HG02840 (cell line): ENCODE measurements at regions not wholly inside any gene's neighbourhood (a gene's known extent, or its start where the extent isn't known, plus 50 kb on each side); places are given as distances from the start of the nearest gene placed in this dataset.

Source experiments
- ATAC-seq: cut with Tn5 transposase; IDR thresholded peaks from one replicate; pipeline ENCODE4 v1.9.1; 2021; ENCODE audit warnings: mild to moderate bottlenecking, moderate library complexity, moderate number of reproducible peaks; ENCODE audit not compliant: unreplicated experiment, low FRiP score

DNA sequence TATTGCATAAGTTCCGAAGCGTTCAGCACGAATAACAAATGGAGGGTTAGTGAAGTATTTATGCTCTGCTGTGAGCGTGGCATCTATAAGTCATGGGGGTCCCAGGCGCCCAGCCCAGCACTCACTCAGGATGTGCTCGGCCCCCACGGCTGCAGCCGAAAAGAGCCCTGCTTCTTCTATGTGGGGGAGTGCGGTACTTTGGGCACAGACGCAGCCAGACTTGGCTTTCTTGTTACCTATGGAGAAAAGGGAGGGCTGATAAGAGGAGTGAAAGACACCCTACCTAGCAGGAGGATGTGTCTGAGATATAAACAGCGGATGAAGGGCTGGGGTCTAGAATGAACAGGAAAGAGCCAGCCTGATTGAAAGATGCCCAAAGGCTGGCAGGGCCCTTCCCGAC lies 51.4 kb downstream of the MRPL36 start:
- no peak for ATAC-seq

DNA sequence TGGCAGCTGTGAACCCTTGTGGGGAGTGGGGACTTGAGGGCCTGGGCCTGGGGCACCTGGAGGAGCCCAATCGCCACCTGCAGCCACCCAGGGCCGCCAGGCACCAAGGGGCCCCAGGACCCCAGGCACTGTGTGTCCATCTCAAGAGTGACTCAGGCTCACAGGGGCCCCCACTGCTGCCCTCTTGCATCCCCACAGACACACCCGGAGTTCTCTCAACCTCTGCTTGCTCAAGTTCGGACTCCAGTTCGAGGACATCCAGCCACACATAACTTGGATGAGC lies 51.9 kb downstream of the MRPL36 start:
- no peak for ATAC-seq

DNA sequence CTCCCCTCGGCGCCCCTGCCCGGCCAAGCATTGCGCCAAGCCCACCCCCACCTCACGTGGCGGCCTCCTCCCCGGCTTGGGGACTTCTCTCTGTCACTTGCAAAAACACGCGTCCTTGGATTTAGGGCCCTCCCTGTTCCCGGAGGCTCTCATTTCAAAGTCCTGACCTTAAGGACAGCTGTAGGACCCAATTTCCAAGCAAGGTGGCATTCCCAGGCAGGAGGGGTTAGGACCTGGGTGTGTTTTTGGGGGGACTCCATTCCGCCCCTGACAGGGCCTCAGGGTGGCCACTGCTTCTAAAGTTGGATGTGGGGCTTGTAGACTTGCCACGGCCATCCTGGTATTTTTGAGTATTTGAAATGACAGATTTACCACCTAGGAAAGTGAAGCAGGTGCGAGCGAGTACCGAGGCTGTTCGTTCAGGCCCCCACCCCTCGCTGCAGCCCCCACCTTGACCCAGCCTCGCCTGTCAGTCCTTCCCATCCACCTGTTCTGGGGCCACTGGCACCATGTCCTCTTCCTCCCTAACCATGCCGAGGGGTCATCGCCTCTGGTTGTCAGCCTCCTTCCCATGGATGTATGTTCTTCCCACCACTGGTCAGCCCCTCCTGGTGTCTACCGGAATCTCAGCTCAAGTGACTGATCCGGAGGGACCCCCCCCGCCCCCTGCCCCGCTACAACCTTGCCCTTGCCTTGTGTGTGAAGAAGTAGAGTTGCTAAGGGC lies 52.4 kb downstream of the MRPL36 start:
- no peak for ATAC-seq

DNA sequence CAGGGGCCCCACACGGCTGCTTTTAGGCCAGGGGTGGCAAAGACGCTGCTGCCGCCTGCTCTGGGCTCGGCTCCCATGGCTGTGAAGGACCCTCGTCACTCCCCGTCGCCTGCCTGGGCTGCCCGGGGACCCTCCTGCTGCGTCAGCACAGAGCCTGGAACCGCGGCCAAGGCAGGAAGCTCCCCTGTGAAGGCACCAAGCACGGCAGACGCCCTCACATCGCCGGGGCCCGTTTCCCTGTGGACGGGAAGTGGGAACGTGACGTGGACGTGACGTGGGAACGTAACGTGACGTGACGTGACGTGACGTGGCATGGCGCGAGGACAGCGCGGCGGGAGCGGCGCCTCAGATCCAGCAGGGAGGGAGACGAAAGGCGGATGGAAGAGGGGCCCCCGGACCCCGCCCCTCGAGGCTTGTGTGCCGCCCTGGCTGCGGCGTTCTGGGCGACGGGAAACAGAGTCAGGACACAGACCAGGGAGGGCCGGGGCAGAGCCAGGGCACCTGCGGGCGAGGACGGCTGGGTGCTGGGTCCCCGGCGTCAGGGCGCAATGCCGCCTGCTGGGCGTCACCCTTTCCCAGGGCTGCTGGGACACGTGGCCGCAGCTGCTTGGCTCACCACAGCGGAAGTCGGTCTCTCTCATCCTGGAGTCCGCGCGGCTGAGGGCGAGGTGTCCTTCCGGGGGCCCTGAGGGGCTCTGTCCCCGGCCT lies 53.1 kb downstream of the MRPL36 start:
- ATAC-seq = no peak

DNA sequence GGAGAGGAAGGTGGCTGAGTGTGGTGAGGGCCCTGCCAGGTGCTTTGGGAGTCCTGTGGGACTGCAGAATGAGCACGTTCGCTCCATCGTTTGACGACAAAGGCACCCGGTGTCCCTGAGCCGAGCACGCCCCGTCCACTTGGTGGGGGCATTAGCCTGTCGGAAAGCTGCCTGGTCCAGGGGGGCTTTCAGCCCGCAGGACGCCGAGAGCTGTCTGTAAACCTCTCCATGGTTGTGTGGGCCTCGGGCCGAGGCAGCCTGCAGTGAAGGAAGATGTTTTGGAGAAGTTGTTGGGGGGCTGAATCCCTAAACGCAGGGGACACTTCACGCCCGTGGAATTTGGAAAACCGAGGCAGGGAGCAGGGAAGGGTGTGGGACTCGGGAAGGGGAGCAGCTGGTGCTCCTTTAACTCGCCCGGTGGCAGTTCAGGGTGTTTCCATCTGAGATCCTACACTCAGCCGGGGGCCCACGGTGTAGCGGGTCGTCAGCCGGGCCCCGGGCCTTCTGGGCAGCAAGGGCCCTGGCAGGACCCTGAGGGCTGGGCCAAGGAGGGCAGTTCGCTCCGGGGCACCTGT lies 53.8 kb downstream of the MRPL36 start:
- no peak for ATAC-seq

DNA sequence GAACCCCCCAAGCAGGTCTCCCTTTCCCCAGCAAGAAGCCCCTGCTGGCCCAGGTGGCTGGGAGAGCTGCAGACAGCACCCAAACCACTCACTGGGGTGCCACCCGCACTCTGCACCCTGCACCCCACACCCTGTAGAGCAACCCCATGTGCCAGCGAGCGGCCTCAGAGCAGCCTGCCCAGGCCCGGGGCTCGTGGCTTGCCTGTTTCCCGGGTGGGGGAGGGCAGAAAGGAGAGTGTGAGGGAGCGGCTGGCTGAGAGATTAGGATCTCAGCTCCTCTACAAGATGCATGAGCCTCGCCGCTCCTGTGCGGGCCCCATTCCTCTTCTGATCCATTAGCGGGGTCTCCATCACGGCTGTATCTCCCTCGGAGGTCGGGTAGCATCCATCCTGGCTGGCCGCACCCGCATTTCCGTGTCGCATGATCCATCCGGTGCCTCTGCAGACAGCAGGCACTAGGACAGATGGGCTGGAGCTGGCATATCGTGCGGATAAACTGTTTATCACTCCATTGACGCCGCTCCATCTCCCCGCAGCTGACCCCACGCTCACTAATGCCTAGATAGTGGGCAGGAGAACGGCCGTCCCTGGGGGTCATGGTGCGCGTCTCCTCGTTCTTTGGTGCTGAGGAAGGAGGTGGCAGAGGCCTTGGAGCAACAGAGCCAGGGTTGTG lies 54.4 kb downstream of the MRPL36 start:
- ATAC-seq = no peak

DNA sequence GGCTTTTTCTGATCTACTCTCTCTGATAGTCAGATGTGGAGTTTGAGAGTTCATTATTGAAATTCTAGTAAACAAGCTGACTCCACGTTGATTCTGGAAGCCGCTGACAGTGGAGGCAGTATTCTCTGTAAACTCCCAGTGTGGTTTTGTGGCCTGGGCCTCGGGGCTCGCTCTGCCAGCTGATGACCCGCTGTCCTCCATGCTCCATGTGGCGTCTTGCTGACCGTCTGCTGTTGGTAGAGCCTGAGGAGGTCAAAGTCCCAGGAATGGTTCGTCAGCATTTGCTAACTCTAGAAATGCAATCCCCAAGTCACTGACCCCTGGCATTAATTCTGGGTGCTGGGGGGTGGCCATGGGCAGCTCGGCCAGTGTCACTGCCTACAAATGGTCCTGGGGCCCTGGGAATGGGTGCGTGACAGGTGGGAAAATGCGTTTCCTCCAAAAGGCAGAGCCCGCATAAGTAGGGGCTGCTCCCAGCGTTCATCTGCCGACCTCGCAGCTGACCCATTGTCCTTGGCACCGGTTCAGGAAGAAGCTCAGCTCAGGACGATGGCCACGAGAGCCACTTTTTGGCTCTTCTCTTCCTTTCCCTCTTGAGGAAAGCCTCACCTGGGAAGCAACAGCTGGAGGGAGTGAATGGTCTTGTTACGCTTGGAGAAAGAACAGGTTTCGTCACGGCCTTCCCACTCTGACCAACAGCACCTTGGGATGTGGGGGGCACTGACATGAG lies 55.1 kb downstream of the MRPL36 start:
- no peak for ATAC-seq

DNA sequence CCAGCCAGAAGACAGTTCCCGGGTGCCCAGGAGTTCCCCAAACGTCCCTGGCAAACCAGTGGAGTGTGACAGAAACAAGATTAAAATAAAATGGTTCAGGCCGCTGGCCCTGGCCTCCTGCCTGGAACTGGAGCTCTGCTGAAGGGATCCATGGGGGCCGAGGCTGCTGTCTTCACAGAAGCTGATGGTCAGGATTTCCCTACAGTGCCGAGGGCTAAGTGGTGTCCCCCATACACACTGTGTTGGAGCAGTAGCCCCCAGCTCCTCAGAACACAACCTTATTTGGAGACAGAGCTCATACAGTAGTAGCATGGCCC lies 55.9 kb downstream of the MRPL36 start:
- no peak for ATAC-seq

DNA sequence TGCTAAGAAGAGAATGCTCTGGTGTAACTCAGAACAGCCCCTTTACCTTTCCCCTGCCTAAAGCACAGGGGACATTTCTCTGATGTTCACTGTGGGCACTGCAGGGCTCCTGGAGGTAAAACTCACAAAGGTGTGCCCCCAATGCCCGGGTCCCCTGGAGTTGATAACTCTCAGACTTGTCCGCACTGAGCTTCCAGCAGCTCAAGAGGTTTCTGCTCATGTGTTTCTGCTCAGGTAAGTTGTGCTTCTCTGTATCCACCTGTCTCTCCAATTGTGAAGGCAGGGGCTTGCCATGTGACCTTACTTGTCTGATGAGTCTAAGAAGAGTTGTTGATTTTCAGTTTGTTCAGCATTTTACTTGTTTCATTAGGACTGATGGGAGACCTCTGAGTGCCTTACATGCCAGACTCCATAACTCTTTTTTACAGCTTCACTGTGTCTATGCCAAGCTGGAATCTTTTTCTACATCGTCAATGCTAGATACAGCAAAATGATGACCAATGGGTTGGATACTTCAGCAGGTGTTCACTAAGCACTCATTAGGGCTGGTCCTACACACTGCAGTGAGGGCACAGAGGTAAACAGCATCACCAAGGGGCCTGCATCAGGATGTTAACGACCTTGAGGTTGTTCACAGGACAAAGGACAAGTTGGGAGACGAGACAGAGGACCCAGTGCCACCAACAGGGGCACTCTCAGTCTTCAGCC lies 56.4 kb downstream of the MRPL36 start:
- no peak for ATAC-seq

DNA sequence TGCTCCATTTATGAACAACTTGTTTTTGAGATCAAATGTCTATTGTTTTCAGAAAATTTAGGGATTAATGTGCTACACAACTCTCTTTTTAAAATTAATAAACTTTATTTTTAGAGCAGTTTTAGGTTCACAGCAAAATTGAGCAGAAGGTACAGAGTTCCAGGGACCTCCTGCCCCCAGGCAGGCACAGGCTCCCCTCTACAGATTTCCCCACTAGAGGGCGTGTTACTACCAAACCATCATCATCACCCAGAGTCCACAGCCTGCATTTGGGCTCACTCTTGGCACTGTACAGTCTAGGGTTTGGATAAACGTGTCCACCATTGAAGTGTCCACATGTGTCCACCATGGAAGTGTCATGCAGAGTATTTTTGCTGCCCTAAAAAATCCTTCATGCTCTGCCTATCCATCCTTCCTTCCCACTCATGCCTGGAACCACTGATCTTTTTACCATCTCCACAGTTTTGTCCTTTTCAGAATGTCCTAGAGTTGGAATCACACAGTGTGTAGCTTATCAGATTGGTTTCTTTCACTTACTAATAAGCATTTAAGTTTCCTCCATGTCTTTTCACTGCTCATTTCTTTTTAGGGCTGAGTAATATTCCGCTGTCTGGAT lies 61.7 kb downstream of the MRPL36 start:
- ATAC-seq = no peak

DNA sequence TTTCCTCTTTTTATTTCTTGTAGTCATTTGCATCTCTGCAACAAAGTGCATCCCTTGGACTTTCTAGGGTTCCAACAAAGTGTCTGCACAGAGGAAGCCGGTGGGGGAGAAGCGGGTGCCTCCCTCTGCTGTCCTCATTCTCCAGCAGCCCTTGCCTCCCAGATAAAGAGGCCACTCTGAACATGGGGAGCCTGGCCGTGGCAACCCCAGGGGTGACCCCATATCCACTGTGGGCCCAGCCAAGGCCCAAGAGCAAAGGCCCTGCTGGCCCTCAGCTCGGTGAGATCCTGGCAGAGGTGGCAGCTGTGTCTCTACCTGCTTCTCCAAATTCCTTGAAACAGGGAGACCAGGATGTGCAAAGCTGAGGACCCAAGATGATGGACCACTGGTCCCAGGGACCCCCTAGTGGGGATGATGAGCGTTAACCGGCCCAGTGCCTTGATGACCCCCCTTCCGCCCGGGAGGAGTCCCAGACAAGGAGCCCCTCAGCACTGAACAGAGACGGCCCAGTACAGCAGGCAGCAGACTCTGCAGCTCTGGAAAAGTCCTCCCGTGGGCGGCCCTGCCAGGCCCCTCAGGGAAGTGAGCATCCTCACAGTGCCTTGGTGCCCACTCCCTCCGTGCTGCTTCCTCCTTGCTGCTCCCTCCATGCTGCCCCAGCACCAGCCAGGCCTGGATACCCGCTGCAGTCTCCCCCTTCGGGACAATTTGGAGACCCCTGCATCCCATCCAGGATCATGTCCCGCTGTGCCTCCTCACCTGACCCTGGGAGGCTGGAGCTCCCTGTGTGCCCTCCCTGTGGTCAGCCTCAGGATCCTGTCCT lies 62.5 kb downstream of the MRPL36 start:
- ATAC-seq = no peak

DNA sequence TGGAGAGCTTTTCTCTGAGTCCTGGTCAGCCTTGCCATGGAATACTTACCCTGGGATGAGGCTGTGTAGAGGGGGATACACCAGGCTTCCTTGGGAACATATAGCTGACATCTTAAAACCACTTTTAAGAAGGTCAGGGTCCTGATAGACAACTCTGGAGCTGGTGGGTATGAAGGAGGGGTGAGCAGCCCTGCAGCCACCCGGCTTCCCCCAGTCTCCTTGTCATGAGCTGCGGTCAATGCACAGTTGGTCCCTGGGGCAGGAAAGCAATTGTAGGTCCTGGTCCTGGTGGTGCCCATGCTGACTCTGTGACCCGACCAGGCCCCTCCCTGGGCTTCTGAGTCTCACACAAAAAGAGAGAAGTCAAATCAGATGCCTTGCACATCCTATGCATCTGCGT lies 63.6 kb downstream of the MRPL36 start:
- no peak for ATAC-seq

DNA sequence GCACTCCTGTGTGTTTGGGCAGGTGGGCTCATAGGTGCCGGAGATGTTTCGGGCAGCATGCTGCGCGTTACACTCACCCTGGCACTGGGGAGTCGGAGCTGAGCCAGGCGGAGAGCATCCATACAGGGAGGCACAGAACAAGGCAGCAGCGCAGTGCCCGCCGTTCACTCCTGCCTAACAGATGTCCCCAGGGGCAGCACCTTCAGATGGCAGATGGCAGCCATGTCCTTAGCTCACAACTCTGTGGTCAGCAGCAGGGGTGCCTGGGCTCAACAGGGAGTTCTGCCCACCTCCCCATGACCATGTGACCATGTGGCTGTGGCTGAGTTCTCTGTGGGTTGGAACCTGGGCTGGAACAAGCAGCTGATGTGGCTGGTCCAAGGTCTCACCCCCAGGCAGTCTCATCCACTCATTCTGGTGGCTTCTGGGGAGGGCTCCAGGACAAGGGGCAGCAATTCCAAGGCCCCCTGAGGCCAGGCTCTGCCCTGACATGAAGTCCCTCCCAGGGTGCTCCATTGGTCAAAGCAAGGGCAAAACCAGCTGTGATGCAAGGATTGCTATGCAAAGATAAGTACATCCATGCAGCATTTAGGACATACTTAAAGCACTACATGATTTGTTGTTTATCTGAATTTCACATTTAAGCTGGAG lies 64.2 kb downstream of the MRPL36 start:
- no peak for ATAC-seq

DNA sequence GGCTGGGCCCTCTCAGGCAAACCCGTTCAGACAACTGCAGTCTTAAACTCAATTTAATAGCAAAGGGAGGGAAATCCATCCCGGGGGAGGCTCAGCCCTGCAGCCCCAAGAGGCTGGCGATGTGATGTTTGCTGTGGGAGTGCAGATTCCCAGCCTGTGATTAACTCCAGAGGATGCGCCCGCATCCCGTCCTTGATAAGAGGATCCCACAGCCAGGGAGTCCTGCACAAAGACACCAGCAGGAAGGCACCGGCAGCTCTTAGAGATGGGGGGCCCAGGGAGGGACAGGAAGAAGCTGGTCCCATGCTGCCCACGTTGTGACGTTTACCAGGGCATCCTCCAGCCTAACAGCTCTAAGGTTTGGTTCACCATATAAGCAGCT lies 64.7 kb downstream of the MRPL36 start:
- ATAC-seq = no peak

DNA sequence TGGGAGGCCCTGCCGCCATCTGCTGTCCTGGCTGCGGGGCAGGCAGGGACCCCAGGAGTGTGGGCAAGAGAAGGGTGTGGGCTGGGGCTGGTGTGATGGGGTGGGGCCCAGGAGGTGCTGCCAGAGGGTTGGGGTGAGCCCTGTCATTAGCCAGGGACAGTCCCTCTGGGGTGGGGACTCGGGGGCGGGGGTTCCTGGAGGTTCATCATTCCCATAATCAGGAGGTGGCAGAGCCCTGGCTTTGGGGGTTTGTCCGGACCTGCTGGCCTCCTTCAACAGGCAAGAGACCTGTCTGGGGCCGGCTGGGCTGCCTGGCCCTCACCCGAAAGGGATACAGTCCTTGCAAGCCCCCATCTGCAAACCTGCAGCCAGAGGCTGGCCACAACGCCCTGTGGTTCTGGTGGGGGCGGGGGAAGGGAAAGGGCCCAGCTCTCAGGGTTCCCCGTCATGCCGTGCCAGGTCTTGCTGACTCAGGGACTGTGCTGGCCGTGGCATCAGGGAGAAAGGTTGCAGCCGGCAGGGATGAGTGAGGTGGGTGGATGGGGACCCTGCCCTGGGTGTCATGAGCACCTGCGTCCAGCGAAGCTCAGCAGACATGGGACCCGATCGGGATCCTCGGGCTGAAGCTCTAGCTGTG lies 65.2 kb downstream of the MRPL36 start:
- no peak for ATAC-seq

DNA sequence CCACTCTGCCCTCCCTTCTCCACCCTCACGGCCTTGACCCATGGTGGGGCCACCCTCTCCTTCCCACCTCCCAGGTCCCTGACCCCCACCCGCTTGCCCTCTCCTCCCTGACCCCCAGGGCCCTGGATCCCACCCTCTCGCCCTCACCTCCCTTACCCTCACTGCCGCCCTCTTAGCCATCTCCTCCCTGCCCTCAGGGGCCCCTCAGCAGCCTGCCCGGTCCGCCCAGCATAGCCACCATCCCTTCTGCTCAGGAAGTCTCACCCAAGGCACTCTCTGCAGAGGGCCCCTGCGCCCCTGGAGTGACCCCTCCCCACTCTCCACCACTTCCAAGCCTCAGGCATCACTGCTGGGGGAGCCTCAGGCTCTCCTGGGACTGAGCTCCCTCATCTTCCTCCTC lies 66.3 kb downstream of the MRPL36 start:
- no peak for ATAC-seq

DNA sequence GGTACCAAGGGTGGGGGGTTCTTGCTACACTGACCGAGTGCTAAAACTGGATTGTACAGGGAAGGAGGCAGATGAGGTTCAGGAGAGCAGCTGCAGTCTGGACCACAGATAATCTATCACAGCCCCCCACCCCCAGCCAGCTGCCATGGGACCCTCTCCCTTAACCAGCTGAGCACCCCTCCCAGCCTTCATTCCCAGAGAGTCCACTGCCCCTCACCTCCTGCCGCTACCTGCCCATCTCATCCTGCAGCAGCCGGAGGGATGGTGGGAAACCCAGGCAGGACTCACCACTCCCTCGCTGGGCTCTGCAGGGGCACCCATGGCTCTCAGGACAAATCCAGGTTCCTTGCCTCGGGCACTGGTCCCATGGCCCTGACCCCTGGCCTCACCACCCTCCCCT lies 66.7 kb downstream of the MRPL36 start:
- no peak for ATAC-seq

DNA sequence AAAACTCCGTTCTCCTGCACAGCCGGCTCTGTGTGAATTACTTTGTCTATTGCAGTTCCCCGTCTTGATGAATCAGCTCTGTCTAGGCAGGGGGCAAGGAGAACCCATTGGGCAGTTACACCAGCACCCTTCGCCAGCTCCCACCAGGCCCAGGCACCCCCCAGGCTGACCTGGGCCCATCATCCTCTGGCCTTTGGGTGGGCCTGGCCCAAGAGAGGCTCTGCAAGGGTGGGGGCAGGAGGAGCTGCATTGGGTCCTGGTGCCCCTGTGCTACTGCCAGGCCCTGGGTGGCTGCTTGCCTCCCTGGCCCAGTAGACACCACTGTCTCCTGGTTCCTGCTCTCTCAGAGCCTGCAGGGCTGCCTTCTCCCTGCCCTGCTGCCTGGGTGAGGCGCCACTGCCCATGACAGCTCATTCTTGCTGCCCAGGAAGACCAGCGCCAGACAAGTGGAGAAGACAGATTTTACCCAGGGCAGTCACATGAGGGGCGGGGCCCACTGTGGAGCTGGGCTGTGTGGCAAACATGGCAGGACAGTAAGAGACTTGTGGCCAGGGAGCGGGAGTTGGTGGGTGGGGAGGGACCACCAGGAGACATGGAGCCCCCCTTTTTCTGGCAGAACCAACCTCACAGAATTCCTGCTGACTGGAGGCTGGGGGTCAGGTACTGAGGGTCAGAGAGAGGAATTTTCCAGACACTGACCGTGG lies 67.2 kb downstream of the MRPL36 start:
- ATAC-seq = no peak
